HEK293 (cell line): ENCODE measurements at regions not wholly inside any gene's neighbourhood (a gene's known extent, or its start where the extent isn't known, plus 50 kb on each side); places are given as distances from the start of the nearest gene placed in this dataset.

Experiments
- CTCF ChIP-seq: fragments of 450-650 bp; formaldehyde crosslinking; IDR thresholded peaks from 2 replicates; pipeline ENCODE4 v1.5.1; 2016; ENCODE audit warnings: missing biosample characterization, missing genetic modification characterization
- GLI4 ChIP-seq: fragments of 450-650 bp; formaldehyde crosslinking; IDR thresholded peaks from 2 replicates; pipeline ENCODE4 v1.5.1; 2016; ENCODE audit warnings: missing biosample characterization, missing genetic modification characterization
- PBX3 ChIP-seq: sonication (generic); formaldehyde crosslinking; IDR thresholded peaks from 2 replicates; pipeline ENCODE4 v1.8.1; 2022; ENCODE audit warnings: mild to moderate bottlenecking, moderate library complexity, missing genetic modification reagents
- REPIN1 ChIP-seq: fragments of 450-650 bp; formaldehyde crosslinking; IDR thresholded peaks from 2 replicates; pipeline ENCODE4 v1.5.1; 2017; ENCODE audit warnings: missing biosample characterization, missing genetic modification characterization, low read depth
- YY1 ChIP-seq: fragments of 450-650 bp; formaldehyde crosslinking; IDR thresholded peaks from 2 replicates; pipeline ENCODE4 v1.5.1; 2018; ENCODE audit warnings: missing biosample characterization, missing genetic modification characterization
- ZBTB11 ChIP-seq: fragments of 450-650 bp; formaldehyde crosslinking; conservative IDR thresholded peaks from 2 replicates; pipeline ENCODE4 v1.5.1; 2016; ENCODE audit warnings: low read depth, missing biosample characterization, missing genetic modification characterization
- ZBTB7A ChIP-seq: fragments of 450-650 bp; formaldehyde crosslinking; IDR thresholded peaks from 2 replicates; pipeline ENCODE4 v1.5.1; 2016; ENCODE audit warnings: low read depth, missing biosample characterization, missing genetic modification characterization
- ZNF175 ChIP-seq: fragments of 450-650 bp; formaldehyde crosslinking; IDR thresholded peaks from 2 replicates; pipeline ENCODE4 v1.5.1; 2016; ENCODE audit warnings: missing biosample characterization, missing genetic modification characterization
- ZNF23 ChIP-seq: fragments of 450-650 bp; formaldehyde crosslinking; IDR thresholded peaks from 2 replicates; pipeline ENCODE4 v1.5.1; 2016; ENCODE audit warnings: missing biosample characterization, missing genetic modification characterization, borderline replicate concordance
- ZNF239 ChIP-seq: fragments of 450-650 bp; formaldehyde crosslinking; IDR thresholded peaks from 2 replicates; pipeline ENCODE4 v1.5.1; 2016; ENCODE audit warnings: missing biosample characterization, missing genetic modification characterization
- ZNF274 ChIP-seq, 2 experiments: fragments of 200-500 bp in 1 of 2; fragments of 450-650 bp in 1 of 2; sonication (Bioruptor generic) in 1 of 2; formaldehyde crosslinking in 1 of 2; IDR thresholded peaks; 2 replicates each; pipeline versions ENCODE4 v1.5.1 to v1.6.1; 2014 to 2016; ENCODE audit warnings: borderline replicate concordance in 1 of 2, inconsistent platforms in 1 of 2, low read length in 1 of 2, missing biosample characterization in 1 of 2, missing genetic modification characterization in 1 of 2
- ZNF280D ChIP-seq: fragments of 450-650 bp; formaldehyde crosslinking; IDR thresholded peaks from 2 replicates; pipeline ENCODE4 v1.5.1; 2016; ENCODE audit warnings: missing biosample characterization, missing genetic modification characterization
- ZNF394 ChIP-seq: fragments of 450-650 bp; formaldehyde crosslinking; IDR thresholded peaks from 2 replicates; pipeline ENCODE4 v1.5.1; 2016; ENCODE audit warnings: missing biosample characterization, missing genetic modification characterization, mild to moderate bottlenecking, moderate library complexity, borderline replicate concordance
- ZNF670 ChIP-seq: fragments of 450-650 bp; formaldehyde crosslinking; IDR thresholded peaks from 2 replicates; pipeline ENCODE4 v1.5.1; 2016; ENCODE audit warnings: missing biosample characterization, missing genetic modification characterization, low read depth

GRCh38 chr7:35416568-35416967, 162.7 kb upstream of the TBX20 start:
- no peak for TF ChIP-seq CTCF (tag by site-specific recombination)
- no peak for TF ChIP-seq ZBTB7A (tag by site-specific recombination)
- TF ChIP-seq ZNF274 (IDR thresholded peaks at IDR 0.05; ENCODE audit: low read length) = no peak
- TF ChIP-seq ZNF274 (tag by site-specific recombination; IDR thresholded peaks at IDR 0.05; ENCODE audit: borderline replicate concordance) = no peak
- TF ChIP-seq ZNF280D = no peak
- TF ChIP-seq ZNF23 (tag by site-specific recombination) = no peak
- no peak for TF ChIP-seq ZNF175 (tag by site-specific recombination)
- TF ChIP-seq ZNF239 (tag by site-specific recombination) = no peak
- no peak for TF ChIP-seq ZNF670 (tag by site-specific recombination)
- no peak for TF ChIP-seq ZBTB11 (tag by site-specific recombination)
- no peak for TF ChIP-seq PBX3 (CRISPR knock-in tag)
- no peak for TF ChIP-seq GLI4 (tag by site-specific recombination)
- TF ChIP-seq ZNF394 (tag by site-specific recombination) = no peak
- no peak for TF ChIP-seq REPIN1 (tag by site-specific recombination)
- TF ChIP-seq YY1 (tag by site-specific recombination) = no peak
